CD4-positive, alpha-beta T cell treated with Interleukin-6 for 4 hours (primary cell): ENCODE measurements at regions not wholly inside any gene's neighbourhood (a gene's known extent, or its start where the extent isn't known, plus 50 kb on each side); places are given as distances from the start of the nearest gene placed in this dataset.

ENCODE experiments used
- DNase-seq: peaks from one replicate; pipeline ENCODE4 v3.0.0-alpha.2; 2020; ENCODE audit warnings: mixed read lengths

- no peak for DNase-seq
These were observed 295.0 kb upstream of the RORA start for GRCh38 chr15:61524086-61524485.

- DNase-seq, result no peak
These were observed 293.3 kb upstream of the RORA start for GRCh38 chr15:61522411-61522810.

GRCh38 chr15:61521953-61522352 is 292.9 kb upstream of the RORA start:
- no peak for DNase-seq

GRCh38 chr15:61519296-61519695 is 290.2 kb upstream of the RORA start:
- no peak for DNase-seq

- DNase-seq, result no peak
These were observed 289.3 kb upstream of the RORA start for GRCh38 chr15:61518191-61518950.

- no peak for DNase-seq
These were observed 288.7 kb upstream of the RORA start for GRCh38 chr15:61517776-61518175.

- no peak for DNase-seq
These were observed 288.2 kb upstream of the RORA start for GRCh38 chr15:61517335-61517734.

- no peak for DNase-seq
These were observed 282.7 kb upstream of the RORA start for GRCh38 chr15:61511756-61512155.

GRCh38 chr15:61511089-61511488 is 282.0 kb upstream of the RORA start:
- DNase-seq, result no peak

- DNase-seq, result no peak
These were observed 280.3 kb upstream of the RORA start for GRCh38 chr15:61509327-61509840.

GRCh38 chr15:61503383-61503969 is 274.4 kb upstream of the RORA start:
- no peak for DNase-seq

GRCh38 chr15:61501815-61502389 is 272.8 kb upstream of the RORA start:
- no peak for DNase-seq

GRCh38 chr15:61500951-61501620 is 272.0 kb upstream of the RORA start:
- no peak for DNase-seq

GRCh38 chr15:61500523-61500922 is 271.4 kb upstream of the RORA start:
- no peak for DNase-seq

GRCh38 chr15:61499376-61499775 is 270.3 kb upstream of the RORA start:
- DNase-seq, result no peak

GRCh38 chr15:61489571-61489970 is 260.5 kb upstream of the RORA start:
- no peak for DNase-seq

- DNase-seq, result no peak
These were observed 254.5 kb upstream of the RORA start for GRCh38 chr15:61483599-61483998.

- no peak for DNase-seq
These were observed 252.8 kb upstream of the RORA start for GRCh38 chr15:61481886-61482285.

GRCh38 chr15:61480863-61481262 is 251.8 kb upstream of the RORA start:
- DNase-seq, result no peak

- no peak for DNase-seq
These were observed 251.2 kb upstream of the RORA start for GRCh38 chr15:61480295-61480694.

- DNase-seq, result no peak
These were observed 250.5 kb upstream of the RORA start for GRCh38 chr15:61479613-61480012.

GRCh38 chr15:61476741-61477140 is 247.6 kb upstream of the RORA start:
- DNase-seq, result no peak

- no peak for DNase-seq
These were observed 245.7 kb upstream of the RORA start for GRCh38 chr15:61474796-61475195.

- no peak for DNase-seq
These were observed 238.7 kb upstream of the RORA start for GRCh38 chr15:61467823-61468222.
